SK-N-MC (cell line): ENCODE measurements at regions not wholly inside any gene's neighbourhood (a gene's known extent, or its start where the extent isn't known, plus 50 kb on each side); places are given as distances from the start of the nearest gene placed in this dataset.
"Not testable (repeated sequence)": the region's sequence is repeated elsewhere in the genome, so short reads cannot be mapped to it uniquely, and the experiment has no call there.

Experiments used
- DNase-seq: peaks from one replicate; pipeline ENCODE4 v3.0.0-alpha.2; 2011; ENCODE audit warnings: low read depth, low spot score
- H3K27ac ChIP-seq: fragments of 200-600 bp; sonication (generic); 2 replicates; pipeline ENCODE4 v1.5.1; 2016; ENCODE audit warnings: mixed run types
- H3K36me3 ChIP-seq: fragments of 200-600 bp; sonication (generic); 2 replicates; pipeline ENCODE4 v1.6.1; 2017; ENCODE audit warnings: antibody characterized with exemption, low read length, mixed read lengths; ENCODE audit not compliant: insufficient read depth
- H3K4me3 ChIP-seq: fragments of 200-600 bp; sonication (generic); 2 replicates; pipeline ENCODE4 v1.5.1; 2016
- H3K9ac ChIP-seq: fragments of 200-600 bp; sonication (generic); 2 replicates; pipeline ENCODE4 v1.8.0; 2017; ENCODE audit warnings: mixed run types, mixed read lengths; ENCODE audit not compliant: insufficient read length
- H3K9me3 ChIP-seq: fragments of 200-600 bp; sonication (generic); 2 replicates; pipeline ENCODE4 v1.6.1; 2017; ENCODE audit warnings: low read depth, mild to moderate bottlenecking, antibody characterized with exemption, low read length, moderate library complexity, mixed read lengths
- EZH2 ChIP-seq: fragments of 200-600 bp; sonication (generic); IDR thresholded peaks from one replicate; pipeline ENCODE4 v1.6.1; 2017; ENCODE audit warnings: antibody characterized with exemption
- FOXP2 ChIP-seq: optimal IDR thresholded peaks from 2 replicates; pipeline ENCODE3; 2011; ENCODE audit warnings: mild to moderate bottlenecking, moderate library complexity; ENCODE audit not compliant: insufficient read depth; ENCODE audit errors: extremely low read length, control extremely low read depth
- POLR2AphosphoS5 ChIP-seq: IDR thresholded peaks from 2 replicates; pipeline ENCODE4 v1.6.1; 2012; ENCODE audit warnings: mild to moderate bottlenecking, low read depth, low read length, borderline replicate concordance

DNA sequence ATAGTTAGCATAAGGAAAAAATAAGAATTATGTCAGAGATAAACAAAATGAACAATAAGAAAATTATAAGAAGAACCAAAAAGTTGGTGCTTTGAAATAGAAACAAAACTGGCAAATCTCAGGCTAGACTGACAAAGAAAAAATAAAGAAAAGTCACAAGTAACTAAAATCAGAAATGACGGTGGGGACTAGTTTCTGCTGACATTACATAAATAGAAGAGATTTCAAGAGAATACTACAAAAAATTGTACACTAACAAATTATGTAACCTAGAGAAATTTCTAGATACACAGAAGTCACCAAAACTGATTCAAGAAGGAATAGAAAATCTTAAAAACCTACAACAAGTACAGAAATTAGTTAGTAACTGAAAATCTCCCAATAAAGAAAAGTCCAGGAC, 355.6 kb upstream of the SGCG start:
- no peaks in the 10 kb centered on the region for H3K36me3 ChIP-seq
- no peak overlapping the region for H3K27ac ChIP-seq
- TF ChIP-seq POLR2AphosphoS5: no peak
- no peak for TF ChIP-seq FOXP2
- TF ChIP-seq EZH2: no peak
- DNase-seq: no peak
- H3K9me3 ChIP-seq: no peaks in the 10 kb centered on the region
- no peak overlapping the region for H3K4me3 ChIP-seq
- H3K9ac ChIP-seq: no peak overlapping the region

DNA sequence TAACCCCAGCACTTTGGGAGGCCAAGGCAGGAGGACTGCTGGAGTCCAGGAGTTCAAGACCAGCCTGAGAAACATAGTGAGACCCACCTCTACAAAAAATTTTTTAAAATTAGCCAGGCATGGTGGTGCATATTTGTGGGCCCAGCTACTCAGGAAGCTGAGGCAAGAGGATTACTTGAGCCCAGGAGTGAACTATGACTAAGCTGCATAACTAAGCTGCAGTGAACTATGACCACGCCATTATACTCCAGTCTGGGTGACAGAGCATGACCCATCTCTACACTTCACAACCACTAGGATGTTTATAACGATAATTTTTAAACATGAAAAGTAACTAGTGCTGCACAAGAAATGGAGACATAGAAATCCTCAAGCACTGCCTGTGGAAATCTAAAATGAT, 352.7 kb upstream of the SGCG start:
- Histone ChIP-seq H3K4me3 (no peak overlapping the region), H3K36me3 (no peaks in the 10 kb centered on the region), H3K9me3 (no peaks in the 10 kb centered on the region), H3K27ac (no peak overlapping the region), H3K9ac (no peak overlapping the region)
- no peak for DNase-seq
- TF ChIP-seq FOXP2 (no peak), EZH2 (no peak), POLR2AphosphoS5 (no peak)

DNA sequence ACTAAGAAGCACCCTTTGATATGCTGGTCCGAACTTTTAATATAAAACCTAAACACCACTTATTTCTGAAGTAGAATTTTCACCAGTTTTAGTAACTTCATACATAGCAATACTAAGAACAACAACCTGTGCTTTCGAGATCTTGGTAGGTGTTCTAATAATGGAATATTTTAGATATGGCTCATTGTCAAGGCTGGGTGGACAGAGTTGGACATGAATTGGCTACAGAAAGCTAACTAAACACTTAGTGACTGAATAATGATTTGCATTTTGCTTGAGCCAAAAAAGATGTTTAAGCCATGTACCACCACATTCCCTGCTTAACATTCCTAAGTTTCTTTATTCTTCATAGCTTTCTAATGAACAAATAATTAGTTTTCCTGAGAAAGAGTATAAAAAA, 344.3 kb upstream of the SGCG start:
- H3K36me3 ChIP-seq: no peaks in the 10 kb centered on the region
- no peak overlapping the region for H3K27ac ChIP-seq
- no peak overlapping the region for H3K9ac ChIP-seq
- no peak overlapping the region for H3K4me3 ChIP-seq
- no peaks in the 10 kb centered on the region for H3K9me3 ChIP-seq
- TF ChIP-seq POLR2AphosphoS5 (no peak), EZH2 (no peak), FOXP2 (no peak)
- DNase-seq: no peak

GRCh38 chr13:22837980-22838647, 342.7 kb upstream of the SGCG start:
- DNase-seq: no peak
- Histone ChIP-seq H3K36me3 (no peaks in the 10 kb centered on the region), H3K4me3 (no peak overlapping the region), H3K27ac (no peak overlapping the region), H3K9ac (no peak overlapping the region), H3K9me3 (no peaks in the 10 kb centered on the region)
- TF ChIP-seq EZH2 (no peak), FOXP2 (no peak), POLR2AphosphoS5 (no peak)

DNA sequence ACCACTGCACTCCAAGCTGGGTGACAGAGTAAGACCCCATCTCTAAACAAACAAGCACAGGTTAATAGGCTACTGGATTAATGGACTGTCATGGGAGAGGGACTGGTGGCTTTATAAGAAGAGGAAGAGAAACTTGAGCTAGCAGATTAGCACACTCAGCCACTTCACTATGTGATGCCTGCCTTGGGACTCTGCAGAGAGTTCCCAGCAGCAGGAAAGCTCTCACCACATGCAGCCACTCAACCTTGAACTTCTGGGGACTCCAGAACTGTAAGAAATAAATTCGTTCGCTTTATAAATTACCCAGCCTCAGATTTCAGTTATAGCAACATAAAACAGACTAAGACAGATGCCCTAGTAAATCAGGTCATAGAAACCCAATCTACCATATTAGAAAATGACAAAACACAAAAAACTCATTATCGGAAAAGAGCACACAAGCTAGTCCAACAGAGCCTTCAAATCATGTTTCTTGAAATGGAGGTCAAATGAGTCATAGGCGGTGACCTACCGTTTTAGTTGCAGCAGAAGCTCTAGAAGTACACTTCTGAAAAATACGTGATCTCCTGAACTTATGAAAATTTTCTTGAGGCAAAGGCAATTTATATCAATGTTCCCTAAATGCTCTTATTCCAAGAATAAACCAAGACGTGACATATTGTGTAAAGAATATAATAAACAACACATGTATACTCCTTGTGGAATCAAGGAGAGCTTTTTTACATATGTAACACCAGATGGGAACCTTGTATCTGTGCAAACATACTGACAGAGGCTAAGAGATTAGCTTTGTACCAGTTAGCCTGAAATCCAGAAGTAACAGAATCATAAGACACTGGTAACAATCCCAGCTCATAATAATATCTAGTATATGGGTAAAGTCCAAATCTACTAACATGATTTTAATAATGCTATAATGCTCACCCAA, 340.9 kb upstream of the SGCG start:
- no peaks in the 10 kb centered on the region for H3K36me3 ChIP-seq
- no peak for DNase-seq
- no peaks in the 10 kb centered on the region for H3K9me3 ChIP-seq
- H3K9ac ChIP-seq: no peak overlapping the region
- no peak for TF ChIP-seq POLR2AphosphoS5
- TF ChIP-seq FOXP2: no peak
- no peak for TF ChIP-seq EZH2
- H3K27ac ChIP-seq: no peak overlapping the region
- H3K4me3 ChIP-seq: no peak overlapping the region

- no peak overlapping the region for H3K4me3 ChIP-seq
- no peaks in the 10 kb centered on the region for H3K36me3 ChIP-seq
- TF ChIP-seq FOXP2: no peak
- TF ChIP-seq POLR2AphosphoS5: no peak
- TF ChIP-seq EZH2: no peak
- H3K27ac ChIP-seq: no peak overlapping the region
- DNase-seq: no peak
- H3K9ac ChIP-seq: no peak overlapping the region
- no peaks in the 10 kb centered on the region for H3K9me3 ChIP-seq
Measured at GRCh38 chr13:22846551-22846950, 334.2 kb upstream of the SGCG start.

GRCh38 chr13:22848539-22849052, 332.2 kb upstream of the SGCG start:
- H3K9me3 ChIP-seq: no peaks in the 10 kb centered on the region
- H3K36me3 ChIP-seq: no peaks in the 10 kb centered on the region
- H3K4me3 ChIP-seq: no peak overlapping the region
- no peak overlapping the region for H3K27ac ChIP-seq
- no peak overlapping the region for H3K9ac ChIP-seq
- no peak for DNase-seq
- TF ChIP-seq FOXP2 (no peak), POLR2AphosphoS5 (no peak), EZH2 (no peak)

DNA sequence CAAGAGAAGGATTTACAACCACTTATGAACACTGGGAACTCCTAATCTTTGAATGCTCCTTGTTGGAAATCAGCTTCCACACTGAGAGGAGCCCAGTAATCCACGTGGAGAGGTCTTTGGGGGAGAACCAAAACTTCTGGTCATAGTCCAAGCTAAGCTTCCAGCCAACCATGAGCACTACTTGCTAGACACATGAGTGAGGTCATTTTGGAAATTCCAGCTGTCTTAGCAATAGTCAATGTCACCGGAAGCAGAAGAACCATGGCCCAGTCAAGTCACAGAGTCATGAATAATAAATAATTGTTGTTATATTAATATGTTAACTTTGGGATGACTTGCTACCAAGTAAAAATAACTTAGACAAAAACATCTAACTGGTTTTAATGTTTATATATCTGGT, 324.9 kb upstream of the SGCG start:
- no peak for DNase-seq
- Histone ChIP-seq H3K4me3 (no peak overlapping the region), H3K9me3 (no peaks in the 10 kb centered on the region; the same call in 1 of the 2 replicates), H3K36me3 (no peaks in the 10 kb centered on the region), H3K27ac (no peak overlapping the region), H3K9ac (no peak overlapping the region)
- TF ChIP-seq POLR2AphosphoS5: no peak
- TF ChIP-seq EZH2: no peak
- no peak for TF ChIP-seq FOXP2

GRCh38 chr13:22858980-22859379, 321.8 kb upstream of the SGCG start:
- H3K36me3 ChIP-seq, DNase-seq, H3K9me3 ChIP-seq, H3K4me3 ChIP-seq, H3K27ac ChIP-seq, H3K9ac ChIP-seq: not testable (repeated sequence)

DNA sequence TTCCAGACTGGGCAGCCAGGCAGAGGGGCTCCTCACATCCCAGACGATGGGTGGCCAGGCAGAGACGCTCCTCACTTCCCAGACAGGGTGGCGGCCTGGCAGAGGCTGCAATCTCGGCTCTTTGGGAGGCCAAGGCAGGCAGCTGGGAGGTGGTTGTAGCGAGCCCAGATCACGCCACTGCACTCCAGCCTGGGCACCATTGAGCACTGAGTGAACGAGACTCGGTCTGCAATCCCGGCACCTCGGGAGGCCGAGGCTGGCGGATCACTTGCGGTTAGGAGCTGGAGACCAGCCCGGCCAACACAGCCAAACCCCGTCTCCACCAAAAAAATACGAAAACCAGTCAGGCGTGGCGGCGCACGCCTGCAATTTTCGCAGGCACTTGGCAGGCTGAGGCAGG, 321.4 kb upstream of the SGCG start:
- not testable (repeated sequence) for H3K27ac ChIP-seq, H3K9ac ChIP-seq, H3K36me3 ChIP-seq, H3K9me3 ChIP-seq, DNase-seq, H3K4me3 ChIP-seq
